NCI-H524 treated with DMSO at 0.1 percent for 48 hours (cell line): ENCODE measurements at regions not wholly inside any gene's neighbourhood (a gene's known extent, or its start where the extent isn't known, plus 50 kb on each side); places are given as distances from the start of the nearest gene placed in this dataset.
"Not testable (repeated sequence)": the region's sequence is repeated elsewhere in the genome, so short reads cannot be mapped to it uniquely, and the experiment has no call there.

Experiments used
- DNase-seq: peaks from one replicate; lab custom pipeline; 2025; lab: John Stamatoyannopoulos, UW

- DNase-seq, result no peak
Observed at GRCh38 chr2:215537611-215538010, 101.7 kb upstream of the FN1 start.

GRCh38 chr2:215536510-215536909 is 100.6 kb upstream of the FN1 start:
- no peak for DNase-seq

GRCh38 chr2:215535741-215536140 is 99.9 kb upstream of the FN1 start:
- DNase-seq, result no peak

- no peak for DNase-seq
Observed at GRCh38 chr2:215535125-215535668, 99.3 kb upstream of the FN1 start.

GRCh38 chr2:215533716-215534115 is 97.8 kb upstream of the FN1 start:
- not testable (repeated sequence) for DNase-seq

GRCh38 chr2:215532844-215533243 is 97.0 kb upstream of the FN1 start:
- no peak for DNase-seq

- DNase-seq, result no peak
Observed at GRCh38 chr2:215531284-215531683, 95.4 kb upstream of the FN1 start.

- DNase-seq, result no peak
Observed at GRCh38 chr2:215530191-215530968, 94.5 kb upstream of the FN1 start.

- DNase-seq, result no peak
Observed at GRCh38 chr2:215529271-215529670, 93.4 kb upstream of the FN1 start.

GRCh38 chr2:215528555-215528954 is 92.7 kb upstream of the FN1 start:
- DNase-seq, result no peak

GRCh38 chr2:215527736-215528135 is 91.9 kb upstream of the FN1 start:
- DNase-seq, result no peak

GRCh38 chr2:215526341-215526740 is 90.5 kb upstream of the FN1 start:
- no peak for DNase-seq

- no peak for DNase-seq
Observed at GRCh38 chr2:215522237-215522636, 86.4 kb upstream of the FN1 start.

GRCh38 chr2:215521031-215521430 is 85.2 kb upstream of the FN1 start:
- no peak for DNase-seq

GRCh38 chr2:215517391-215517790 is 81.5 kb upstream of the FN1 start:
- DNase-seq, result no peak

- no peak for DNase-seq
Observed at GRCh38 chr2:215514516-215514915, 78.6 kb upstream of the FN1 start.

- DNase-seq, result no peak
Observed at GRCh38 chr2:215511454-215512346, 75.8 kb upstream of the FN1 start.

GRCh38 chr2:215507836-215508235 is 72.0 kb upstream of the FN1 start:
- DNase-seq, result no peak

- DNase-seq, result no peak
Observed at GRCh38 chr2:215507136-215507535, 71.3 kb upstream of the FN1 start.

- no peak for DNase-seq
Observed at GRCh38 chr2:215506604-215506990, 70.7 kb upstream of the FN1 start.

- DNase-seq, result no peak
Observed at GRCh38 chr2:215505044-215505786, 69.3 kb upstream of the FN1 start.

- no peak for DNase-seq
Observed at GRCh38 chr2:215504547-215504946, 68.7 kb upstream of the FN1 start.
